Prostate gland (tissue), 1 donor: ENCODE measurements at regions not wholly inside any gene's neighbourhood (a gene's known extent, or its start where the extent isn't known, plus 50 kb on each side); places are given as distances from the start of the nearest gene placed in this dataset.

Experiments
- POLR2A ChIP-seq: fragments of 450-650 bp; IDR thresholded peaks from one replicate; pipeline ENCODE4 v1.6.1; 2016; ENCODE audit warnings: antibody characterized with exemption, mild to moderate bottlenecking
- POLR2AphosphoS5 ChIP-seq: sonication (generic); formaldehyde crosslinking; IDR thresholded peaks from one replicate; pipeline ENCODE4 v1.6.1; 2017; ENCODE audit warnings: antibody characterized with exemption

GRCh38 chr1:30109853-30110252 lies 613.5 kb downstream of the MATN1 start:
- no peak for TF ChIP-seq POLR2A
- no peak for TF ChIP-seq POLR2AphosphoS5
